ENCODE measurements at regions not wholly inside any gene's neighbourhood (a gene's known extent, or its start where the extent isn't known, plus 50 kb on each side); places are given as distances from the start of the nearest gene placed in this dataset.
"Not testable (repeated sequence)": the region's sequence is repeated elsewhere in the genome, so short reads cannot be mapped to it uniquely, and the experiment has no call there.

DNA sequence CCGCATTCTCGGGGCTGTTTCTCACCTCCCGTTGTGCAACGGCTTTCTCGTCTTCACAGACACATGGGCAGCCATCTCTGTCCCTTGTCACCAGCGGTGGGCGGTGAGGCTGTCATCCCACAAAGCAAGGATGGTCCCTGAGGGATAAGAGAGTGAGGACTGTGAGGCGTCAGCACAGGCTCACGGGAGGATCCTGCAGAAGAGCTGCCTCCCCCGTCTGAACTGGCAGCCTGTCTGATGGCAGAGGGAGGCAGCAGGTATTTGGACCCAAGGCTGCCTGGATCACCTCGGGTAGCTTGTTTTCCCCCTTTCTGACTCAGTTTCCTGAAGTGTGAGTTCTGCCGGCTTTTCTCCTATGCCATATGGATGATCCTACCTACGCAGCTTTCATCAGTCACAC lies 208.8 kb downstream of the LAT start:
- TF ChIP-seq POLR2AphosphoS5 (IDR thresholded peaks at IDR 0.05; ENCODE audit: borderline replicate concordance, low read depth, low read length); EZH2 (IDR thresholded peaks at IDR 0.05): not testable (repeated sequence)
